ENCODE measurements at regions not wholly inside any gene's neighbourhood (a gene's known extent, or its start where the extent isn't known, plus 50 kb on each side); places are given as distances from the start of the nearest gene placed in this dataset.

GRCh38 chr4:157655096-157655809 lies 434.7 kb downstream of the GRIA2 start:
- intact Hi-C loops (cut with DNase I), result no loop called here
- DNase-seq, result peak in 11 of 42 donors; percentile 1 to 40 (median 14)

DNA sequence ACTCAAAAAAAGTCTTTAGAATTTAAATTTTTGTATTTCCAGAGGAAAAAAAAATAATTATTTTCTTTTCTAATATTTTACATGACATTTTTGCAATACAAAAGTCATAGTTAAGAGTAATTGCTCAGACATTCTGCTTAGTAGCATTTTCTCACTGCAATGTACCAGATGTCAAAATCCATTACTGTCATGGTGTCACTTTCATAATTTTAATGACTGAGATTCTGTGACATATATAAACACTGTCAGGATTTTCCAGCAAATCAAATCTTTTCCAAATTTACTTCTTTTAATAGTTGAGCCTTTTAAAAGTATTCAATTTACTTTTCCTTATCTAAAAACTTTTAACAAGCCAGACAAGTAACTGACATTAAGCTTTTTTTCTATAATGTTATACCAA lies 422.7 kb downstream of the GRIA2 start:
- DNase-seq, result no peak
- intact Hi-C loops (cut with DNase I), result no loop called here

- intact Hi-C loops (cut with DNase I), result no loop called here
- DNase-seq, result no peak
Observed at GRCh38 chr4:157634057-157634456, 413.5 kb downstream of the GRIA2 start.

DNA sequence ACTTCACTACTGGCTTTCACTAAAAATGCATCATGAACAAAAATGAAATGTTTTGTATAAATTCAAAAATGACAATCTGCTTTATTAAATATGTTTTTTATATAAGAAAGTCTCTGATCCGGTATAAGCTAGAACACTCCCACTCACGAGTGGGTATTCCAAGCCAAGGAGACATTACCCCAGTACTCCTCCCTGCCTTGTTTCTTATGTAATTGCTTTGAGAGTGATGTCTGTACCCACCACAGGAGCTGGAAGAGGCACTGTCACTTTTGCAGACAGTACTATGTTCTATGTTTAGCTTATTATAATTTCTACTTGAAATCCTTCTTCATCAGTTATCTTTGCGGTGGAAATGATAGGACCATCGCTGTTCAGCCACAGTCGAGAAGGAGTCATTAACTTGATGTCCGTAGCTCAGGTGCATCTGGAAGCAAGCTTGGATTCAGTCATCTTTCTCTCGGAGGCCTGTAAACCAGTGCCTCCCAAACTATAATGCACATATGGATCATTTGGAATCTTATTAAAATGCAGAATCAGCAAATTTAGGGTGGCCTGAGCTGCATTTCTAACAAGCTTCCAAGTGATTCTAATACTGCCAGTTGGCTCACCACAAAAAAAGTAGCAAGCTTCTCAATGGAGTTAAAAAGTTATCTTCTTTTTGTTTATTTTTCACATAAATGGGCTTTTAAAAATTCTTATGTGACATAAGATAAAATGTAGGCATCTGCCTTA lies 396.4 kb downstream of the GRIA2 start:
- intact Hi-C loops (cut with DNase I), result no loop called here
- peak in 23 of 42 donors; percentile 1 to 70 (median 19) for DNase-seq

DNA sequence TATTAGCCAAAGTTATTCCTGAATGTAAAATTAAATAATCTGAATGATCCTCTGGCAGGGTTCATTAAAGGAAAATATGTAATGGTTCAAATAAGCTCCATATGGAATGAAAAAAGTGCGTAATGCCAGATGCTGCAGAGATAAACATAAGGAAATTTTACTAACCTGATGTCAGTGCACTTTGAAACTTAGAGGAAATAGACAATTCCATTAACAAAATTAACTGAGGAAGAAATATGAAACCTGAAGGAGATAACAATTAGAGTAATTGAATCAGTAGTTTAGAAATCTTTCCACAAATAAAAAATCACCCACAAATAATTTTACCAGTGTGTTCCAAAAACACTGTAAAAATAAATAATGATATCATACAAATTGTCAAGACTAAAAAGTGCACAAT lies 387.5 kb downstream of the GRIA2 start:
- intact Hi-C loops (cut with DNase I), result no loop called here
- DNase-seq, result no peak

DNA sequence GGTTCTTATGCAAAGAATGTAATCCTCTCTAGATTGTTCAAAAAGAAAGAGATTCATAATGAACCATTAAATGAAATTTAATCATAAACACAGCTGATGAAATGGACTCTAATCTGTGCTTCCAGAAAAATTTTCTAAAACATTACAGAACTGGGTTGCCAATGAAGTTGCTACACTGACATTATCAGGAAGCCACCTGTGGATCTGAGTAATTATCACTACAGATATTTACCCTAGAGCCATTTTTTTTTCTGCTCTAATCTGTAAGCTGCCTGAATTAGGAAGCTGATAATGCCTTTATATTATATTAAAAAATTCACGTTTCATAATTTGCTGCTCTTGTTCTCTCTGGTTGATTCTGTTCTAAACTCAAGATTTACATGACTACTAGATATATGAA lies 380.1 kb downstream of the GRIA2 start:
- no peak for DNase-seq
- intact Hi-C loops (cut with DNase I), result no loop called here

DNA sequence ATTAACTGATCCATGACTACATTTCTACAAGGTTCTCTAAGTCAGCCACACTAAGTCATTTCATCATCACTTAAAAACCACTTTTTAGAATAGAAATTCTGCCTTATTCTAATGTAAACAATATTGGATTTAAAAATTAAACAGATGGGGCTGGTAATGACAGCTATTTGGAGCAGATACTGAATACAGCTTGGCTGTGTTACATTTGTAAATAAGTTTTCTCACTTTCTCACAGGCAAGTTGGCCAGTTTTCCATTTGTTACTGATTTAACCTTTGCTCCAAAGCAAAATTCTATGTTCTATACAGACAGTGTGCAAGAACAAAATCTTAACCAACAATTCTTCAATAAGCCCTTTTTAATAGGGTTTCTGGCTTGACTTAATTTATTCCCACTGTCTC lies 370.7 kb downstream of the GRIA2 start:
- intact Hi-C loops (cut with DNase I), result no loop called here

DNA sequence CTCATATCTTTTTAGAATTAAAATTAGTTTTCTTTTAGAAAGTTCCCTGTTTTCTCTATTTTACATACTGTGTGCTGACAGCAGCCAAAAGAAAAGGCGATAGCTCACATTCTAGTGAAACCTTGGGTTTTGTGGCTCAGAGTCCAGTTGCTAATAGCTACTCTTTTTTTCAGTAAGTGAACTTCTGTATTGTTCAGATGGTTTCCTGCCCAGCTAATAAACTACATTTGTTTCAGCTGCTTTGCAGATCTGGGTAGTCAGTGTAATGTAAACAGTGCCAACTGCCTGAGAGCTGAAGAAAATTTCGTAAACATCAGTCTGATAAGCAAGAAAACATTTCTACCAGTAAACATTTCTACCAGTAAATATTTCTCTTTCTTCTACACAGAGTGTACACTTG lies 370.2 kb downstream of the GRIA2 start:
- DNase-seq, result no peak
- intact Hi-C loops (cut with DNase I), result no loop called here

More for the DNA sequence above, 370.7 kb downstream of the GRIA2 start:
- DNase-seq, result no peak

DNA sequence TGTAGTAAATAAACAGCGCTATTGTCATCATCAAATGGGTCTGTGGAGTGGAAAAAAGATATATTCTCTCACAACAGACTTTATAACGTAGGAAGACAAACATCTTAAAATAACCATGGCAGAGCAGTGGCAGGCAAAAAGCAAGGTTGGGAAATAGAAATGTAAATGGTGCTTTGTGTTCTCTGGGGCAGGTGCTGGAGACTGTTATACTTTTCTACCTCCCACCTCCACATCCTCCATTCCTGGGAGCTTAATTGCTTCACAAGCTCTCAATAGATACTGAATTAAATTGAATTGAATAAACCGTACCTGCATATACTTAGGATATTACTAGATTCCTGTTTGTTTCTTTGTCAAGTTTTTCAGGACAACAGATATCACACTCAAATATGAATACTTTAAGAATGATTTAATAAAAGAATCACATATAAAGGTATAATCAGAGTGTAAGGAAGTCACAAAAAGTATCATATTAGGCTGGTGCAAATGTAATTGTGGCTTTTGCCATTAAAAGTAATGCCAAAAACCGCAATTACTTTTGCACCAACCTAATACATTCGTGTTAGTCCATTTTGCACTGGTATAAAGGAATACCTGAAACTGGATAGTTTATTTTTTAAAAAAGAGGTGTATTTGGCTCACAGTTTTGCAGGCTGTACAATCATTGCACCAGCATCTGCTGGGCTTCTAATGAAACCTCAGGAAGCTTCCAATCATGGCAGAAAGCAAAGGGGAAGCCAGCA lies 367.3 kb downstream of the GRIA2 start:
- peak in 9 of 42 donors; percentile 17 to 60 (median 30) for DNase-seq
- intact Hi-C loops (cut with DNase I), result no loop called here

GRCh38 chr4:157582141-157582540 lies 361.6 kb downstream of the GRIA2 start:
- no peak for DNase-seq
- intact Hi-C loops (cut with DNase I), result no loop called here

GRCh38 chr4:157576671-157577217 lies 356.2 kb downstream of the GRIA2 start:
- intact Hi-C loops (cut with DNase I), result no loop called here
- DNase-seq, result peak in 26 of 42 donors; percentile 3 to 77 (median 36)

DNA sequence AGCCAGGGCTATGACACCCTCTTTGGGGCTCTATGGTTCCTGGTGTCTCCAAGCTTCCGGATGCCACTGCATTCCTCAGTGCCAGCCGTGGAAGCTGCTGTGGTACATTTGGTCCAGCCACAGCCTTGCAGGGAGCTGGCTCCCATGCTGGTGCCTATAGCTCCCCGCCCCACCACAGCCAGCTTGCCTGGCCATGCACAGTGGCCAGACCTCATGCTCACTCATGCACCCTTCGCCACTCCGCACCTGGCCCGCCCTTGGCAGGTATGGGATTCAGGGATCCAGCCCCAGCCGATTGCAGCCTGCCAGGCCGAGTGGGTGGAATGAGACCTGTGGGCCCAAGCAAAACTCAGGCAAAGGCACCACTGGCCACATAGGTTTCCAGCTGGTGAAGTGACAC lies 354.8 kb downstream of the GRIA2 start:
- intact Hi-C loops (cut with DNase I), result no loop called here
- DNase-seq, result no peak

GRCh38 chr4:157574606-157575005 lies 354.1 kb downstream of the GRIA2 start:
- intact Hi-C loops (cut with DNase I), result no loop called here
- no peak for DNase-seq

GRCh38 chr4:157572951-157573350 lies 352.4 kb downstream of the GRIA2 start:
- no peak for DNase-seq
- intact Hi-C loops (cut with DNase I), result no loop called here

GRCh38 chr4:157572284-157572683 lies 351.8 kb downstream of the GRIA2 start:
- no peak for DNase-seq
- intact Hi-C loops (cut with DNase I), result no loop called here

GRCh38 chr4:157564771-157565170 lies 344.2 kb downstream of the GRIA2 start:
- intact Hi-C loops (cut with DNase I), result no loop called here

DNA sequence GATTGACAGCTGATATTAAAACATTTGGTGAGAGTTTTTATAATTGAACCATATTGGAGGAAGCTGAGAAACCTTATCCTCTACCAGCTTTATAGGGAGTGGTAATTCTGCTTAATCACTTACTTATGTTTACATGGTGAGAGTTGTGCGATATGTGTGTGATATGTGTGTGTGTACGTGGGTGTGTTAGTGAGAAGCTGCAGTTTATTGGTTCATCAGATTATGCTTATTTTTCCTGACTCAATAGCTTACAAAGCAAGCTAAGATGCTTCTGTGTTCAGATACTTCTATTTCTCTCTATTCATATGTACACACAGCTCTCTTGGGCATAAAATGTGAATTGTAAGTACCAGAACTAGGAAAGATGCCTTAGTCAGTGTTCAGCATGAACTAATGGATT lies 343.7 kb downstream of the GRIA2 start:
- DNase-seq, result no peak
- intact Hi-C loops (cut with DNase I), result no loop called here

More at GRCh38 chr4:157564771-157565170, 344.2 kb downstream of the GRIA2 start:
- DNase-seq, result no peak

- intact Hi-C loops (cut with DNase I), result no loop called here
- no peak for DNase-seq
Observed at GRCh38 chr4:157558016-157558415, 337.5 kb downstream of the GRIA2 start.

DNA sequence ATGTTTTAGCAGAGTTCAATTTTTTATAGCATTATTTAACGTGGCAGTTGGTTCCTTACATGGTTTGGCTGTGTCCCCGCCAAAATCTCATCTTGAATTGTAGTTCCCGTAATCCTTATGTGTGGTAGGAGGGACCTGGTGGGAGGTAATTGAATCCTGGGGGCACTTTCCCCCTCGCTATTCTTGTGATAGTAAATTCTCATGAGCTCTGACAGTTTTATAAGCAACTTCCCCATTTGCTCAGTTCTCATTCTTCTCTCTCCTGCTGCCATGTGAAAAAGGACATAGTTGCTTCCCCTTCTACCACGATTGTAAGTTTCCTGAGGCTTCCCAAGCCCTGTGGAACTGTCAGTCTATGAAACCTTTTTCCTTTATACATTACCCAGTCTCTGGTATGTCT lies 329.5 kb downstream of the GRIA2 start:
- intact Hi-C loops (cut with DNase I), result no loop called here
- no peak for DNase-seq

- intact Hi-C loops (cut with DNase I), result no loop called here
Observed at GRCh38 chr4:157527954-157528353, 307.4 kb downstream of the GRIA2 start.

More at GRCh38 chr4:157527954-157528353, 307.4 kb downstream of the GRIA2 start:
- no peak for DNase-seq
